K562 (cell line): ENCODE measurements at regions not wholly inside any gene's neighbourhood (a gene's known extent, or its start where the extent isn't known, plus 50 kb on each side); places are given as distances from the start of the nearest gene placed in this dataset.

ENCODE experiments used
- CREB5 ChIP-seq: fragments of 250-450 bp; sonication (Bioruptor Pico); IDR thresholded peaks from 2 replicates; pipeline ENCODE4 v1.5.0; 2020; ENCODE audit warnings: mild to moderate bottlenecking
- FIP1L1 ChIP-seq: fragments of 200-400 bp; formaldehyde crosslinking; IDR thresholded peaks from 2 replicates; pipeline ENCODE4 v1.6.1; 2018; ENCODE audit warnings: mild to moderate bottlenecking, low read depth, low read length; ENCODE audit not compliant: poor library complexity, severe bottlenecking
- HDAC6 ChIP-seq: IDR thresholded peaks from 2 replicates; pipeline ENCODE4 v1.6.1; 2012; ENCODE audit warnings: low read depth, mild to moderate bottlenecking, control low read depth, inconsistent platforms, low read length, moderate library complexity
- HLTF ChIP-seq: fragments of 450-650 bp; IDR thresholded peaks from 2 replicates; pipeline ENCODE4 v1.6.1; 2016
- HMGXB4 ChIP-seq: sonication (generic); formaldehyde crosslinking; IDR thresholded peaks from 2 replicates; pipeline ENCODE4 v1.8.1; 2023; ENCODE audit warnings: mild to moderate bottlenecking, missing genetic modification reagents
- KDM5B ChIP-seq: fragments of 200-600 bp; sonication (generic); IDR thresholded peaks from 2 replicates; pipeline ENCODE4 v1.6.1; 2012; ENCODE audit warnings: low read depth, mild to moderate bottlenecking, moderate library complexity, low read length, control low read depth, inconsistent platforms; ENCODE audit not compliant: insufficient replicate concordance
- MYNN ChIP-seq, 2 experiments: sonication (generic); formaldehyde crosslinking in 1 of 2; IDR thresholded peaks; 2 replicates each; pipeline versions ENCODE4 v1.5.0 to v1.6.1; 2016 to 2020; ENCODE audit warnings: antibody characterized with exemption in 1 of 2, missing genetic modification reagents in 1 of 2
- POU5F1 ChIP-seq: fragments of 150-350 bp; IDR thresholded peaks from 2 replicates; pipeline ENCODE4 v1.6.1; 2014; ENCODE audit warnings: borderline replicate concordance, low read length, low read depth, mild to moderate bottlenecking; ENCODE audit not compliant: partially characterized antibody
- SP1 ChIP-seq: sonication (generic); formaldehyde crosslinking; IDR thresholded peaks from 2 replicates; pipeline ENCODE4 v1.8.1; 2022; ENCODE audit warnings: mild to moderate bottlenecking, missing genetic modification reagents
- TAF9B ChIP-seq: fragments of 450-650 bp; IDR thresholded peaks from 2 replicates; pipeline ENCODE4 v1.6.1; 2018; ENCODE audit warnings: mild to moderate bottlenecking; ENCODE audit not compliant: partially characterized antibody
- TGIF2 ChIP-seq: sonication (generic); formaldehyde crosslinking; IDR thresholded peaks from 2 replicates; pipeline ENCODE4 v1.8.1; 2022; ENCODE audit warnings: mild to moderate bottlenecking, missing genetic modification reagents, moderate library complexity
- XRCC4 ChIP-seq: IDR thresholded peaks from one replicate; pipeline ENCODE4 v1.6.1; 2011; ENCODE audit not compliant: insufficient read depth, insufficient read length; ENCODE audit errors: extremely low read depth
- ZBTB12 ChIP-seq: fragments of 250-450 bp; sonication (Bioruptor Pico); IDR thresholded peaks from 2 replicates; pipeline ENCODE4 v1.4.0; 2020
- ZNF175 ChIP-seq: fragments of 200-800 bp; sonication (Bioruptor generic); IDR thresholded peaks from 2 replicates; pipeline ENCODE4 v1.6.1; 2016; ENCODE audit warnings: low read depth, mild to moderate bottlenecking, missing genetic modification characterization, missing compliant biosample characterization
- ZNF695 ChIP-seq: fragments of 450-650 bp; formaldehyde crosslinking; IDR thresholded peaks from 2 replicates; pipeline ENCODE4 v1.4.0; 2020; ENCODE audit warnings: mild to moderate bottlenecking, moderate library complexity
- TF ChIP-seq, protein P1 (sequence below): fragments of 250-450 bp; sonication (Bioruptor Pico); IDR thresholded peaks from 2 replicates; pipeline ENCODE4 v1.5.0; 2022; ENCODE audit warnings: mild to moderate bottlenecking
- TF ChIP-seq, protein P2 (sequence below): sonication (generic); formaldehyde crosslinking; IDR thresholded peaks from 2 replicates; pipeline ENCODE4 v1.4.0; 2020; ENCODE audit warnings: mild to moderate bottlenecking, missing genetic modification reagents

GRCh38 chr22:20656902-20657836, 116.7 kb upstream of the SERPIND1 start (continued):
- TF ChIP-seq ZNF175 (peak; percentile 95; the same call in 1 of the 2 replicates), HLTF (no peak), HDAC6 (no peak), HMGXB4 (CRISPR knock-in tag) (peak; percentile 3; the same call in 1 of the 2 replicates), XRCC4 (no peak), ZBTB12 (CRISPR knock-in tag) (no peak), ZNF695 (no peak), POU5F1 (peak; percentile 55), TGIF2 (CRISPR knock-in tag) (no peak; the same call in 1 of the 2 replicates), MYNN (IDR thresholded peaks at IDR 0.05) (no peak; the same call in 1 of the 2 replicates), MYNN (CRISPR knock-in tag; IDR thresholded peaks at IDR 0.05) (no peak), SP1 (CRISPR knock-in tag) (peak; percentile 26; the same call in 1 of the 2 replicates), KDM5B (peak; percentile 69), TAF9B (no peak), FIP1L1 (no peak), CREB5 (CRISPR knock-in tag) (no peak; the same call in 1 of the 2 replicates)
- TF ChIP-seq, protein P1, sequence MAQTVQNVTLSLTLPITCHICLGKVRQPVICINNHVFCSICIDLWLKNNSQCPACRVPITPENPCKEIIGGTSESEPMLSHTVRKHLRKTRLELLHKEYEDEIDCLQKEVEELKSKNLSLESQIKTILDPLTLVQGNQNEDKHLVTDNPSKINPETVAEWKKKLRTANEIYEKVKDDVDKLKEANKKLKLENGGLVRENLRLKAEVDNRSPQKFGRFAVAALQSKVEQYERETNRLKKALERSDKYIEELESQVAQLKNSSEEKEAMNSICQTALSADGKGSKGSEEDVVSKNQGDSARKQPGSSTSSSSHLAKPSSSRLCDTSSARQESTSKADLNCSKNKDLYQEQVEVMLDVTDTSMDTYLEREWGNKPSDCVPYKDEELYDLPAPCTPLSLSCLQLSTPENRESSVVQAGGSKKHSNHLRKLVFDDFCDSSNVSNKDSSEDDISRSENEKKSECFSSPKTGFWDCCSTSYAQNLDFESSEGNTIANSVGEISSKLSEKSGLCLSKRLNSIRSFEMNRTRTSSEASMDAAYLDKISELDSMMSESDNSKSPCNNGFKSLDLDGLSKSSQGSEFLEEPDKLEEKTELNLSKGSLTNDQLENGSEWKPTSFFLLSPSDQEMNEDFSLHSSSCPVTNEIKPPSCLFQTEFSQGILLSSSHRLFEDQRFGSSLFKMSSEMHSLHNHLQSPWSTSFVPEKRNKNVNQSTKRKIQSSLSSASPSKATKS (CRISPR knock-in tag) = peak; percentile 10; the same call in 1 of the 2 replicates
- TF ChIP-seq, protein P2, sequence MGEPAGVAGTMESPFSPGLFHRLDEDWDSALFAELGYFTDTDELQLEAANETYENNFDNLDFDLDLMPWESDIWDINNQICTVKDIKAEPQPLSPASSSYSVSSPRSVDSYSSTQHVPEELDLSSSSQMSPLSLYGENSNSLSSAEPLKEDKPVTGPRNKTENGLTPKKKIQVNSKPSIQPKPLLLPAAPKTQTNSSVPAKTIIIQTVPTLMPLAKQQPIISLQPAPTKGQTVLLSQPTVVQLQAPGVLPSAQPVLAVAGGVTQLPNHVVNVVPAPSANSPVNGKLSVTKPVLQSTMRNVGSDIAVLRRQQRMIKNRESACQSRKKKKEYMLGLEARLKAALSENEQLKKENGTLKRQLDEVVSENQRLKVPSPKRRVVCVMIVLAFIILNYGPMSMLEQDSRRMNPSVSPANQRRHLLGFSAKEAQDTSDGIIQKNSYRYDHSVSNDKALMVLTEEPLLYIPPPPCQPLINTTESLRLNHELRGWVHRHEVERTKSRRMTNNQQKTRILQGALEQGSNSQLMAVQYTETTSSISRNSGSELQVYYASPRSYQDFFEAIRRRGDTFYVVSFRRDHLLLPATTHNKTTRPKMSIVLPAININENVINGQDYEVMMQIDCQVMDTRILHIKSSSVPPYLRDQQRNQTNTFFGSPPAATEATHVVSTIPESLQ (CRISPR knock-in tag) = no peak
